ENCODE measurements at regions not wholly inside any gene's neighbourhood (a gene's known extent, or its start where the extent isn't known, plus 50 kb on each side); places are given as distances from the start of the nearest gene placed in this dataset.

DNA sequence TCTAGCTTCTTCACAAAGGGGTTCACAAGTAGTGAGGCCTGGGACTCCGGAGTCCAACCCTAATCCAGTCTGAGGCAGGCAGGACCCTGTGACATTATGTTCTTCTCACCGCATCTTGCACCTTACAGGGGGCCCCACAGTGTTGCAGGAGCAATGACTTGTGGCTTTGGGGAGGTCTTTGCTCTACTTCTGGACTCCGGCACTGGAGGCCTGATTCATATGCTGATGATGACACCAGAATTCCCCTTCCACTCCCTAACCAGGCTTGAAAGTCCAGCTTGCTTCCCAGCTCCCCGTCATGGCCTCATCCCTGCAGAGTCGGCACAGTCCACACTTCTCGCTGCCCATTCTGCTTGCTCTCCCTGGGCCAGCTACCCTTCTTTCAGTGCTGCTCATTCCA, 96.3 kb upstream of the SLC44A3 start:
- Histone ChIP-seq H4K8ac (ENCODE audit: low read depth in 2 of 2, low read length in 2 of 2) (peak overlapping the region; percentile 58 to 64), H3K23ac (ENCODE audit: low read depth, low read length) (peak overlapping the region; percentile 34), H3K4me3 (ENCODE audit: insufficient read depth, low read depth, low read length) (no peak overlapping the region), H3K9me1 (ENCODE audit: insufficient read depth, low read length) (peaks cover 20% of the 10 kb centered on the region), H3K27ac (ENCODE audit: insufficient read depth, low read length) (peak overlapping the region; percentile 4; the same call in 1 of the 2 replicates), H2BK20ac (ENCODE audit: low read depth, low read length) (peak overlapping the region; percentile 93), H2AK5ac (ENCODE audit: low read depth, low read length) (peak overlapping the region; percentile 97), H4K91ac (ENCODE audit: insufficient read depth, low read depth, low read length) (peak overlapping the region; percentile 85), H3K4me1 (ENCODE audit: control insufficient read depth, insufficient read depth, low read length) (peaks cover 25% of the 10 kb centered on the region), H2BK5ac (ENCODE audit: low read depth, low read length, poor library complexity, severe bottlenecking) (peak overlapping the region; percentile 40), H3K9me3 (ENCODE audit: control insufficient read depth, insufficient read depth, low read length) (no peaks in the 10 kb centered on the region), H3K79me1 (ENCODE audit: low read depth in 1 of 2, low read length in 2 of 2) (peaks cover 0 to 12% of the 10 kb centered on the region in 2 experiments; a peak in 2 of 4 replicates), H2BK15ac (ENCODE audit: low read depth, low read length) (peak overlapping the region; percentile 87; the same call in 2 of the 3 replicates), H3K18ac (ENCODE audit: low read depth, low read length) (peak overlapping the region; percentile 93), H2AFZ (replicated peaks; ENCODE audit: low read length, poor library complexity) (peak overlapping the region; percentile 12), H3K9ac (ENCODE audit: low read depth, low read length) (no peak overlapping the region), H3K36me3 (ENCODE audit: control insufficient read depth, insufficient read depth, low read length) (no peaks in the 10 kb centered on the region), H3K4ac (ENCODE audit: low read depth, low read length) (peak overlapping the region; percentile 87), H3K56ac (ENCODE audit: extremely low read depth, insufficient read depth, low read length) (no peak overlapping the region), H3K27me3 (ENCODE audit: control insufficient read depth, insufficient read depth, low read length) (no peaks in the 10 kb centered on the region), H4K20me1 (ENCODE audit: insufficient read depth, low read length) (no peaks in the 10 kb centered on the region), H3K14ac (replicated peaks; ENCODE audit: low read depth, low read length) (peak overlapping the region; percentile 78), H2AK9ac (replicated peaks; ENCODE audit: low read depth, low read length, poor library complexity) (peak overlapping the region; percentile 26), H2BK120ac (ENCODE audit: low read depth, low read length) (peak overlapping the region; percentile 88), H3K4me2 (ENCODE audit: low read depth, low read length) (no peak overlapping the region), H4K5ac (ENCODE audit: low read depth, low read length) (peak overlapping the region; percentile 9)
- dilution Hi-C loops (cut with HindIII; ENCODE audit: low sequenced_read_pairs, unreplicated experiment) (no loop called here), intact Hi-C loops (cut with micrococcal nuclease) (no loop called here), in situ Hi-C loops (cut with MboI; ENCODE audit: low sequenced_read_pairs) (no loop called here)
- ATAC-seq (ENCODE audit: low read depth) (no peak), DNase-seq (peak; percentile 71)
- ChIA-PET POLR2A (ENCODE audit: unreplicated experiment) (interaction anchor here (1.1 kb wide), 1 partner anchor 182 kb away, joined by 3 read pairs; no protein-coding TSS in a partner anchor), CTCF (no interaction called here)
- no TSS peak for BruUV-seq (replicated peaks)
- no peak for TF ChIP-seq RFX5 (IDR thresholded peaks at IDR 0.05; ENCODE audit: low read depth, low read length)
- WGBS, 2 experiments (ENCODE audit: extremely low coverage in 2 of 2, insufficient read length in 1 of 2), result 83% methylated on average over 3 of the region's 6 CpGs; no CpG with 5 or more reads in 1 of the 2 experiments
